SIG-M5 treated with dmso at 0.1 percent for 504 hours (cell line): ENCODE measurements at regions not wholly inside any gene's neighbourhood (a gene's known extent, or its start where the extent isn't known, plus 50 kb on each side); places are given as distances from the start of the nearest gene placed in this dataset.
"Not testable (repeated sequence)": the region's sequence is repeated elsewhere in the genome, so short reads cannot be mapped to it uniquely, and the experiment has no call there.

Experiments
- DNase-seq: peaks from one replicate; lab custom pipeline; 2025; ENCODE audit not compliant: unreplicated experiment; lab: John Stamatoyannopoulos, UW

- DNase-seq, result not testable (repeated sequence)
These were observed 1104.1 kb downstream of the RPIA start for GRCh38 chr2:89795530-89795929.

GRCh38 chr2:89797320-89798038, 1106.0 kb downstream of the RPIA start:
- DNase-seq, result no peak

GRCh38 chr2:89801207-89801606, 1109.7 kb downstream of the RPIA start:
- DNase-seq, result not testable (repeated sequence)

GRCh38 chr2:89806363-89806762, 1114.9 kb downstream of the RPIA start:
- not testable (repeated sequence) for DNase-seq

- DNase-seq, result no peak
These were observed 1119.8 kb downstream of the RPIA start for GRCh38 chr2:89811295-89811694.

DNA sequence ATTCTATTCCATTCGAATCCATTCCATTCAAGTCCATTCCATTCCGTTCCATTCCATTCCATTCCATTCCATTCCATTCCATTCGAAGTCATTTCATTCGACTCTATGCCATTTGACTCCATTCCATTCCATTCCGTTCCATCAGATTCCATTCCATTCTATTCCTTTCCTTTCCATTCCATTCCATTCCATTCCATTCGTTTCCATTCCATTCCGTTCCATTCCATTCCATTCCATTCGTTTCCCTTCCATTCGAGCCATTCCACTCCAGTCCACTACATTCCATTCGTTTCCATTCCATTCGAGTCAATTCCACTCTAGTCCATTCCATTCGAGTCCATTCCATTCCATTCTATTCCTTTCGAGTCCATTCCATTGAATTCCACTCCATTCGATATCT, 1120.4 kb downstream of the RPIA start:
- DNase-seq, result not testable (repeated sequence)

GRCh38 chr2:89814359-89814758, 1122.9 kb downstream of the RPIA start:
- not testable (repeated sequence) for DNase-seq

DNA sequence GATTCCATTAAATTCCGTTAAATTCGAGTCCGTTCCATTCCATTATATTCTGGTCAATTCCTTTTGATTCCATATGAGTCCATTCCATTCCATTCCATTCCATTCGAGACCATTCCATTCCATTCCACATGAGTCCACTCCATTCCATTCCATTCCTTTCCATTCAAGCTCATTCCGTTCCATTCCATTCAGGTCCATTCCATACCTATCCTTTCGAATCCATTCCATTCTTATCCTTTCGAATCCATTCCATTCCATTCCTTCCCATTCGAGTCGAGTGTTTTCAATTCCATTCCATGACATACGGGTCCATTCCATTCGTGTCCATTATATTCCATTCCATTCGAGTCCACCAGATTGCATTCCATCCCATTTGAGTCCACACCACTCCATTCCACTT, 1127.4 kb downstream of the RPIA start:
- DNase-seq, result no peak

GRCh38 chr2:89819809-89820208, 1128.3 kb downstream of the RPIA start:
- no peak for DNase-seq

DNA sequence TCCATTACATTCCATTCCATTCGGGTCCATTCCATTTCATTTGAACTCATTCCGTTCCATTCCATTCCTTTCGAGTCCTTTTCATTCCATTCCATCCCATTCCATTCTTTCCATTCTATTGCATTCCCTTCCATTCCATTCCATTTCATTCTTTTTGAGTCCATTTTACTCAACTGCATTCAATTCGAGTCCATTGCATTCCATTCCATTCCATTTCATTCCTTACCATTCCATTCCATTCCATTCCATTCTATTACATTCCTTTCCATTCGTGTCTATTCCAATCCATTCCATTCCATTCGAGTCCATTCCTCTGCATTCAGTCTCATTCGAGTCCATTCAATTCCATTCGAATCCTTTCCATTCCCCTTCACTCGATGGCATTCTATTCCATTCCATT, 1128.8 kb downstream of the RPIA start:
- no peak for DNase-seq

DNA sequence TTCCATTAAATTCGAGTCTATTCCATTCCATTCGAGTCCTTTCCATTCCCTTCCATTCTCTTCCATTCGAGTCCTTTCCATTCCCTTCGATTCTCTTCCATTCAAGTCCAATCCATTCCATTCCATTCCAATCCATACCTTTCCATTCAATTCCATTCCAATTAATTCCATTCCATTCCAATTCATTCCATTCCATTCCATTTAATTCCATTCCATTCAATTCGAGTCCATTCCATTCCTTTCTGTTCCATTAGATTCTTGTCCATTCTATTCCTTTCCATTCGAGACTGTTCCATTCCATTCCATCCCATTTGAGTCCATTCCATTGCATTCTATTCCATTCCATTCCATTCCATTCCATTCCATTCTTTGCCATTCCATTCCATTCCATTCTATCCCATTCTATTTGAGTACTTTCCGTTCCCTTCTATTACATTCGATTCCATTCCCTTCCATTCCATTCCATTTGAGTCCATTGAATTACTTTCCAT, 1130.0 kb downstream of the RPIA start:
- no peak for DNase-seq

DNA sequence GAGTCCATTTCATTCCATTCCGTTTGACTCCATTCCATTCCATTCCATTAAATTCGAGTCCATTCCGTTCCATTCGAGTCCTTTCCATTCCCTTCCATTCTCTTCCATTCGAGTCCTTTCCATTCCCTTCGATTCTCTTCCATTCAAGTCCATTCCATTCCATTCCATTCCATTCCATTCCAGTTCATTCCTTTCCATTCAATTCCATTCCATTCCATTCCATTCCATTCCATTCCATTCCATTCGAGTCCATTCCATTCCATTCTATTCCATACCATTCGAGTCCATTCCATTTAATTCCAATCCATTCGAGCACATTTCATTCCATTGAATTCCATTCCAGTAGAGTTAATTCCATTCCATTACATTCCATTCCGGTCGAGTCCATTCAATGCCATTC, 1130.9 kb downstream of the RPIA start:
- DNase-seq, result not testable (repeated sequence)

GRCh38 chr2:89823556-89823955, 1132.1 kb downstream of the RPIA start:
- no peak for DNase-seq

GRCh38 chr2:89825034-89825433, 1133.6 kb downstream of the RPIA start:
- DNase-seq, result no peak

DNA sequence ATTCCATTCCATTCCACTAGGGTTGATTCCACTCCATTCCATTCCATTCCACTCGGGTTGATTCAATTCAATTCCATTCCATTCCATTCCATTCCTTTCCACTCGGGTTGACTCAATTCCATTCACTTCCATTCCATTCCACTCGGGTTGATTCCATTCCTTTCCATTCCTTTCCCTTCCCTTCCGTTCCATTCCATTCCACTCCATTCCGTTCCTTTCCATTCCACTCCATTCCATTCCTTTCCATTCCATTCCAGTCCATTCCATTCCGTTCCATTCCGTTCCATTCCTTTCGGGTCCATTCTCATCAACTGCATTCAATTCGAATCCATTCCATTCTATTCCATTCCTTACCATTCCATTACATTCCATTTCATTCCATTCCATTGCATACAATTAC, 1135.3 kb downstream of the RPIA start:
- DNase-seq, result not testable (repeated sequence)

DNA sequence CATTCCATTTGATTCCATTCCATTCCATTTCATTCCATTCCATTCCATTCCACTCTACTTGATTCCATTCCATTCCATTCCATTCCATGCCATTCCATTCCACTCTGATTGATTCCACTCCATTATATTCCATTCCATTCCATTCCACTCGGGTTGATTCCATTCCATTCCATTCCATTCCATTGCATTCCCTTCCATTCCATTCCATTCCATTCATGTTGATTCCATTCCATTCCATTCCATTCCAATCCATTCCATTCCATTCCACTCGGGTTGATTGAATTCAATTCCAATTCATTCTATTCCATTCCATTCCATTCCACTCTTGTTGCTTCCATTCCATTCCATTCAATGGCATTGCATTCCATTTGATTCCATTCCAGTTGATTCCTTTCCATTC, 1136.4 kb downstream of the RPIA start:
- not testable (repeated sequence) for DNase-seq

DNA sequence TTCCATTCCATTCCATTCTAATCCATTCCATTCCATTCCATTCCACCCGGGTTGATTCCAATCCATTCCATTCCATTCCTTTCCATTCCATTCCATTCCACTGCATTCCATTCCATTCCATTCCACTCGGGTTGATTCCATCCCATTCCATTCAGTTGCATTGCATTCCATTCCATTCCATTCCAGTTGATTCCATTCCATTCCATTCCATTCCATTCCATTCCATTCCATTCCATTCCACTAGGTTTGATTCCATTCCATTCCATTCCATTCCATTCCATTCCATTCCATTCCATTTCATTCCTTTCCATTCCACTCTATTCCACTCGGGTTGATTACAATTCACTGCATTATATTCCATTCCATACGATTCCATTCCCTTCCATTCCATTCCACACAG, 1136.9 kb downstream of the RPIA start:
- DNase-seq, result not testable (repeated sequence)

GRCh38 chr2:89828961-89829631, 1137.6 kb downstream of the RPIA start:
- DNase-seq, result not testable (repeated sequence)

GRCh38 chr2:89829828-89830227, 1138.4 kb downstream of the RPIA start:
- DNase-seq, result no peak

GRCh38 chr2:89830341-89831218, 1139.1 kb downstream of the RPIA start:
- DNase-seq, result not testable (repeated sequence)
